LNCAP (cell line): ENCODE measurements at regions not wholly inside any gene's neighbourhood (a gene's known extent, or its start where the extent isn't known, plus 50 kb on each side); places are given as distances from the start of the nearest gene placed in this dataset.

ENCODE experiments used
- CTCF ChIP-seq: fragments of 450-650 bp; IDR thresholded peaks from 2 replicates; pipeline ENCODE4 v1.5.1; 2017; ENCODE audit warnings: mild to moderate bottlenecking

GRCh38 chrX:69110116-69110530, 55.1 kb downstream of the PJA1 start:
- TF ChIP-seq CTCF: no peak

GRCh38 chrX:69109706-69110105, 55.5 kb downstream of the PJA1 start:
- TF ChIP-seq CTCF: no peak

GRCh38 chrX:69109036-69109663, 56.1 kb downstream of the PJA1 start:
- TF ChIP-seq CTCF: no peak

- no peak for TF ChIP-seq CTCF
Observed at GRCh38 chrX:69107747-69108401, 57.4 kb downstream of the PJA1 start.

GRCh38 chrX:69107231-69107739, 58.0 kb downstream of the PJA1 start:
- TF ChIP-seq CTCF: no peak

GRCh38 chrX:69104756-69105434, 60.4 kb downstream of the PJA1 start:
- TF ChIP-seq CTCF: no peak

- TF ChIP-seq CTCF: no peak
Observed at GRCh38 chrX:69103539-69103938, 61.7 kb downstream of the PJA1 start.
